H1 (cell line): ENCODE measurements at regions not wholly inside any gene's neighbourhood (a gene's known extent, or its start where the extent isn't known, plus 50 kb on each side); places are given as distances from the start of the nearest gene placed in this dataset.

Experiments
- CTCF ChIP-seq, 3 experiments: IDR thresholded peaks; 1 replicate in 2 of 3; 2 replicates in 1 of 3; pipeline versions ENCODE4 v1.5.1 to v1.6.1; 2011; ENCODE audit warnings: low read length in 3 of 3, mild to moderate bottlenecking in 3 of 3, inconsistent platforms in 2 of 3, low read depth in 1 of 3, moderate library complexity in 1 of 3; ENCODE audit not compliant: insufficient read depth in 1 of 3; ENCODE audit errors: control extremely low read depth in 1 of 3
- EP300 ChIP-seq, 2 experiments: IDR thresholded peaks; 1 replicate in 1 of 2; 2 replicates in 1 of 2; pipeline ENCODE4 v1.6.1; 2011 to 2012; ENCODE audit warnings: low read depth in 2 of 2, low read length in 2 of 2, mild to moderate bottlenecking in 2 of 2, borderline replicate concordance in 1 of 2, inconsistent platforms in 1 of 2, moderate library complexity in 1 of 2
- EZH2 ChIP-seq: fragments of 200-600 bp; sonication (generic); IDR thresholded peaks from 2 replicates; pipeline ENCODE4 v1.7.1; 2012; ENCODE audit warnings: low read depth, mild to moderate bottlenecking, moderate library complexity, low read length, inconsistent platforms; ENCODE audit not compliant: severe bottlenecking
- RAD21 ChIP-seq, 2 experiments: IDR thresholded peaks in 1 of 2; conservative IDR thresholded peaks in 1 of 2; 2 replicates each; pipeline ENCODE4 v1.6.1; 2011; ENCODE audit warnings: low read depth in 2 of 2, low read length in 2 of 2, improper control_type of control experiment in 1 of 2, inconsistent platforms in 1 of 2, mild to moderate bottlenecking in 1 of 2, moderate library complexity in 1 of 2

GRCh38 chr11:119832202-119832935, 103.4 kb upstream of the NECTIN1 start:
- no peak for TF ChIP-seq EP300 (IDR thresholded peaks at IDR 0.05; ENCODE audit: borderline replicate concordance in 1 of 2, low read depth in 2 of 2, low read length in 2 of 2)
- TF ChIP-seq CTCF (IDR thresholded peaks at IDR 0.05; ENCODE audit: control extremely low read depth in 1 of 3, insufficient read depth in 1 of 3, low read depth in 1 of 3, low read length in 3 of 3) = no peak
- TF ChIP-seq EZH2 = no peak
- TF ChIP-seq RAD21 (IDR thresholded peaks at IDR 0.05 in 1 of 2, conservative IDR thresholded peaks at IDR 0.05 in 1 of 2; ENCODE audit: low read depth in 2 of 2, low read length in 2 of 2) = no peak
